GM18499 (cell line): ENCODE measurements at regions not wholly inside any gene's neighbourhood (a gene's known extent, or its start where the extent isn't known, plus 50 kb on each side); places are given as distances from the start of the nearest gene placed in this dataset.
"Not testable (repeated sequence)": the region's sequence is repeated elsewhere in the genome, so short reads cannot be mapped to it uniquely, and the experiment has no call there.

ENCODE experiments used
- ATAC-seq: cut with Tn5 transposase; IDR thresholded peaks from one replicate; pipeline ENCODE4 v1.9.1; 2021; ENCODE audit warnings: moderate number of reproducible peaks; ENCODE audit not compliant: insufficient read depth, unreplicated experiment

GRCh38 chr2:180257247-180257646, 250.2 kb upstream of the CWC22 start:
- no peak for ATAC-seq

GRCh38 chr2:180255981-180256380, 248.9 kb upstream of the CWC22 start:
- ATAC-seq: no peak

- ATAC-seq: no peak
Observed at GRCh38 chr2:180254872-180255271, 247.8 kb upstream of the CWC22 start.

GRCh38 chr2:180247658-180248057, 240.6 kb upstream of the CWC22 start:
- no peak for ATAC-seq

GRCh38 chr2:180246268-180246667, 239.2 kb upstream of the CWC22 start:
- no peak for ATAC-seq

GRCh38 chr2:180240774-180241173, 233.7 kb upstream of the CWC22 start:
- ATAC-seq: no peak

- ATAC-seq: no peak
Observed at GRCh38 chr2:180238729-180239128, 231.6 kb upstream of the CWC22 start.

GRCh38 chr2:180236061-180236460, 229.0 kb upstream of the CWC22 start:
- ATAC-seq: not testable (repeated sequence)

GRCh38 chr2:180235506-180235905, 228.4 kb upstream of the CWC22 start:
- not testable (repeated sequence) for ATAC-seq

GRCh38 chr2:180234991-180235390, 227.9 kb upstream of the CWC22 start:
- not testable (repeated sequence) for ATAC-seq

GRCh38 chr2:180231015-180231414, 223.9 kb upstream of the CWC22 start:
- no peak for ATAC-seq

GRCh38 chr2:180227461-180227860, 220.4 kb upstream of the CWC22 start:
- ATAC-seq: no peak

GRCh38 chr2:180225118-180225517, 218.0 kb upstream of the CWC22 start:
- ATAC-seq: no peak

- ATAC-seq: no peak
Observed at GRCh38 chr2:180222644-180223043, 215.5 kb upstream of the CWC22 start.

- no peak for ATAC-seq
Observed at GRCh38 chr2:180219491-180219890, 212.4 kb upstream of the CWC22 start.

GRCh38 chr2:180208841-180209240, 201.7 kb upstream of the CWC22 start:
- no peak for ATAC-seq

- no peak for ATAC-seq
Observed at GRCh38 chr2:180205621-180206235, 198.6 kb upstream of the CWC22 start.

GRCh38 chr2:180203972-180204371, 196.9 kb upstream of the CWC22 start:
- no peak for ATAC-seq

GRCh38 chr2:180202467-180202951, 195.4 kb upstream of the CWC22 start:
- no peak for ATAC-seq

GRCh38 chr2:180196419-180196977, 189.4 kb upstream of the CWC22 start:
- ATAC-seq: no peak

GRCh38 chr2:180195847-180196246, 188.8 kb upstream of the CWC22 start:
- ATAC-seq: no peak

- ATAC-seq: no peak
Observed at GRCh38 chr2:180191432-180192124, 184.5 kb upstream of the CWC22 start.
